ENCODE measurements at regions not wholly inside any gene's neighbourhood (a gene's known extent, or its start where the extent isn't known, plus 50 kb on each side); places are given as distances from the start of the nearest gene placed in this dataset.

GRCh38 chr5:135697959-135698345 is 119.2 kb upstream of the CXCL14 start (continued):
- no peak for TF ChIP-seq ZBTB40 (IDR thresholded peaks at IDR 0.05; ENCODE audit: borderline replicate concordance)
- TF ChIP-seq, protein P1, sequence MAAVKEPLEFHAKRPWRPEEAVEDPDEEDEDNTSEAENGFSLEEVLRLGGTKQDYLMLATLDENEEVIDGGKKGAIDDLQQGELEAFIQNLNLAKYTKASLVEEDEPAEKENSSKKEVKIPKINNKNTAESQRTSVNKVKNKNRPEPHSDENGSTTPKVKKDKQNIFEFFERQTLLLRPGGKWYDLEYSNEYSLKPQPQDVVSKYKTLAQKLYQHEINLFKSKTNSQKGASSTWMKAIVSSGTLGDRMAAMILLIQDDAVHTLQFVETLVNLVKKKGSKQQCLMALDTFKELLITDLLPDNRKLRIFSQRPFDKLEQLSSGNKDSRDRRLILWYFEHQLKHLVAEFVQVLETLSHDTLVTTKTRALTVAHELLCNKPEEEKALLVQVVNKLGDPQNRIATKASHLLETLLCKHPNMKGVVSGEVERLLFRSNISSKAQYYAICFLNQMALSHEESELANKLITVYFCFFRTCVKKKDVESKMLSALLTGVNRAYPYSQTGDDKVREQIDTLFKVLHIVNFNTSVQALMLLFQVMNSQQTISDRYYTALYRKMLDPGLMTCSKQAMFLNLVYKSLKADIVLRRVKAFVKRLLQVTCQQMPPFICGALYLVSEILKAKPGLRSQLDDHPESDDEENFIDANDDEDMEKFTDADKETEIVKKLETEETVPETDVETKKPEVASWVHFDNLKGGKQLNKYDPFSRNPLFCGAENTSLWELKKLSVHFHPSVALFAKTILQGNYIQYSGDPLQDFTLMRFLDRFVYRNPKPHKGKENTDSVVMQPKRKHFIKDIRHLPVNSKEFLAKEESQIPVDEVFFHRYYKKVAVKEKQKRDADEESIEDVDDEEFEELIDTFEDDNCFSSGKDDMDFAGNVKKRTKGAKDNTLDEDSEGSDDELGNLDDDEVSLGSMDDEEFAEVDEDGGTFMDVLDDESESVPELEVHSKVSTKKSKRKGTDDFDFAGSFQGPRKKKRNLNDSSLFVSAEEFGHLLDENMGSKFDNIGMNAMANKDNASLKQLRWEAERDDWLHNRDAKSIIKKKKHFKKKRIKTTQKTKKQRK (IDR thresholded peaks at IDR 0.05; ENCODE audit: low read depth, low read length): no peak
- no peak for TF ChIP-seq ESRRA (IDR thresholded peaks at IDR 0.05; ENCODE audit: low read length)
- TF ChIP-seq E2F8 (IDR thresholded peaks at IDR 0.05; ENCODE audit: low read depth, partially characterized antibody): no peak
- no peak for TF ChIP-seq ATF7 (IDR thresholded peaks at IDR 0.05; ENCODE audit: low read depth)

Measured in GM12878 (cell line).